Renal pelvis (tissue), 1 donor: ENCODE measurements at regions not wholly inside any gene's neighbourhood (a gene's known extent, or its start where the extent isn't known, plus 50 kb on each side); places are given as distances from the start of the nearest gene placed in this dataset.
A peak's percentile ranks its signal among the peaks of the same experiment; 100 is the strongest.
"Not testable (repeated sequence)": the region's sequence is repeated elsewhere in the genome, so short reads cannot be mapped to it uniquely, and the experiment has no call there.

Experiments
- DNase-seq: peaks from one replicate; pipeline ENCODE4 v3.0.0-alpha.2; 2013

- DNase-seq = no peak
Observed at GRCh38 chr7:22066522-22066921, 120.8 kb upstream of the CDCA7L start.

GRCh38 chr7:22064816-22065215, 119.1 kb upstream of the CDCA7L start:
- DNase-seq = no peak

- no peak for DNase-seq
Observed at GRCh38 chr7:22061775-22062174, 116.1 kb upstream of the CDCA7L start.

GRCh38 chr7:22060863-22061262, 115.2 kb upstream of the CDCA7L start:
- DNase-seq = no peak

GRCh38 chr7:22060197-22060596, 114.5 kb upstream of the CDCA7L start:
- DNase-seq = no peak

- no peak for DNase-seq
Observed at GRCh38 chr7:22055226-22055625, 109.5 kb upstream of the CDCA7L start.

- DNase-seq = peak; percentile 65
Observed at GRCh38 chr7:22052674-22053365, 107.1 kb upstream of the CDCA7L start.

GRCh38 chr7:22051886-22052673, 106.4 kb upstream of the CDCA7L start:
- no peak for DNase-seq

- no peak for DNase-seq
Observed at GRCh38 chr7:22049766-22050500, 104.2 kb upstream of the CDCA7L start.

GRCh38 chr7:22043367-22043766, 97.7 kb upstream of the CDCA7L start:
- DNase-seq = no peak

- DNase-seq = no peak
Observed at GRCh38 chr7:22040923-22041595, 95.4 kb upstream of the CDCA7L start.

GRCh38 chr7:22039670-22040069, 94.0 kb upstream of the CDCA7L start:
- peak; percentile 47 for DNase-seq

GRCh38 chr7:22032356-22032755, 86.7 kb upstream of the CDCA7L start:
- DNase-seq = not testable (repeated sequence)

GRCh38 chr7:22028656-22029055, 83.0 kb upstream of the CDCA7L start:
- DNase-seq = not testable (repeated sequence)

GRCh38 chr7:22027475-22027874, 81.8 kb upstream of the CDCA7L start:
- no peak for DNase-seq

GRCh38 chr7:22025983-22026382, 80.3 kb upstream of the CDCA7L start:
- no peak for DNase-seq

GRCh38 chr7:22025075-22025474, 79.4 kb upstream of the CDCA7L start:
- no peak for DNase-seq

- no peak for DNase-seq
Observed at GRCh38 chr7:22019931-22020330, 74.2 kb upstream of the CDCA7L start.

- DNase-seq = no peak
Observed at GRCh38 chr7:22016507-22016906, 70.8 kb upstream of the CDCA7L start.

GRCh38 chr7:22013711-22014110, 68.0 kb upstream of the CDCA7L start:
- DNase-seq = no peak

GRCh38 chr7:22008683-22009082, 63.0 kb upstream of the CDCA7L start:
- DNase-seq = no peak

- DNase-seq = no peak
Observed at GRCh38 chr7:22008087-22008486, 62.4 kb upstream of the CDCA7L start.
